NCI-H2107 treated with DMSO at 0.1 percent for 48 hours (cell line): ENCODE measurements at regions not wholly inside any gene's neighbourhood (a gene's known extent, or its start where the extent isn't known, plus 50 kb on each side); places are given as distances from the start of the nearest gene placed in this dataset.

Experiments used
- DNase-seq: peaks from one replicate; lab custom pipeline; 2025; ENCODE audit not compliant: unreplicated experiment; lab: John Stamatoyannopoulos, UW

DNA sequence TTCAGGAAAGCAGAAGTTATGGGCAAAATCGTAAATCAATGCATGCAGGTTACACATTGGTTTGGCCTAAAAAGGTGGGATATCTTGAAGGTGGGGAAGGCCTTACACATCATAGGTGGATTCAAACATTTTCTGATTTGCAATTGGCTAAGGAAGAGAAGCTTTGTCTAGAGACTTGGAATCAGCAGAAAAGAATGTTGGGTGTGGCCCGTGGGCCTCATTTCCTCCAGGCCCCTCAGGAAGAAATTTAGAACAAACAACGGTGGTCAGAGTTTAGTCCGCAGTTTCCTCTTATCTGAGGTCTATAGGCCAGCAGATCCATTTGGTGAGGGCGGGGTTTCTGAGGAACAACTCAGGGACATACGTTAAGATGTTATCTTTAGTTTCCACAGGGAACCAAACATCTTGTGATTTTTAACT lies 50.9 kb upstream of the AFF3 start:
- no peak for DNase-seq

DNA sequence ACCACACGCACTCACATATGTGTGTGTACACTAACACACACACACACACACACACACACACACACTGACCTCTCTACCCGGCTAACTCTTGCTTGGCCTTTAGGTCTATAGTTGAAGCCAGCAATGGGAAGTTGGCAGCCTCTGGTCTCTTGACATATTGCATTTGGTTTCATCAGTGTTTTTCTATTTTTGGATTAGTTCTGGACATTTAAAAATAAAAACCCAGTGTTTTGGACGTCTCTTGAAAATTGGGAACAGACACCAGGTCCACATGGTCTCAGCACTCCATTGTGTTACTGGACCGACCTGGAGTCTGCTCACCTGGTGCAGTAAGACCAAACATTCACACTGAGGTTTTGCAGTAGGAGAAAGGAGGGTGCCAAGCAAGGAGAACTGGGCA lies 50.4 kb upstream of the AFF3 start:
- DNase-seq, result no peak

DNA sequence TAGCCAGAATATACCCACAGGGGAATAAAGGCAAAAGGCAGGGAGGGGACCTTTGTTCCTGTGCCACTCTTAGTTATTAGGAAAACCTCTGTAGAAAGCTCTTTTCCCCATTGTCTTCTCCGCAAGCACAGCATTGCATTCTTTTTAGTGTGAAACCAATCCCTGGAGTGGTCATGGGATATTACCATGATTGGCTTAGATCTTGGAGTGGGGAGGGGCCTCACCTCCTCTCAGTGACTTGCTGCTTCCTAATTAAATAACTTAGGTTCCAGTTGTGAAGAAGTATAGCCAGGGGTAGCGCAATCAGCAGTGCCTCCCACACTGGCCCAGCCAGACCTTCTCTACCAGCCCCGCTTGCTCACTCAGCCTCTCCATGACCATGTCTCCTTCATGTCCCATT lies 49.9 kb upstream of the AFF3 start:
- DNase-seq, result no peak
